Stimulated activated CD8-positive, alpha-beta memory T cell treated with anti-CD3 and anti-CD28 coated beads, Interleukin-4, amount 100 ng/mL, for 48 hours (primary cell): ENCODE measurements at regions not wholly inside any gene's neighbourhood (a gene's known extent, or its start where the extent isn't known, plus 50 kb on each side); places are given as distances from the start of the nearest gene placed in this dataset.
"Not testable (repeated sequence)": the region's sequence is repeated elsewhere in the genome, so short reads cannot be mapped to it uniquely, and the experiment has no call there.

Experiments used
- DNase-seq: peaks from one replicate; pipeline ENCODE4 v3.0.0-alpha.2; 2020

GRCh38 chr4:131741836-131742235 is 1407.3 kb upstream of the PCDH10 start:
- not testable (repeated sequence) for DNase-seq

GRCh38 chr4:131742536-131743205 is 1406.4 kb upstream of the PCDH10 start:
- not testable (repeated sequence) for DNase-seq

- not testable (repeated sequence) for DNase-seq
These were observed 1405.7 kb upstream of the PCDH10 start for GRCh38 chr4:131743348-131743747.

- not testable (repeated sequence) for DNase-seq
These were observed 1401.9 kb upstream of the PCDH10 start for GRCh38 chr4:131747203-131747602.

- not testable (repeated sequence) for DNase-seq
These were observed 1399.9 kb upstream of the PCDH10 start for GRCh38 chr4:131749224-131749623.

- DNase-seq, result not testable (repeated sequence)
These were observed 1399.1 kb upstream of the PCDH10 start for GRCh38 chr4:131750006-131750405.

- DNase-seq, result peak; percentile 25
These were observed 1398.6 kb upstream of the PCDH10 start for GRCh38 chr4:131750469-131750868.

- not testable (repeated sequence) for DNase-seq
These were observed 1386.9 kb upstream of the PCDH10 start for GRCh38 chr4:131762234-131762633.

GRCh38 chr4:131764730-131765129 is 1384.4 kb upstream of the PCDH10 start:
- DNase-seq, result no peak

- not testable (repeated sequence) for DNase-seq
These were observed 1374.7 kb upstream of the PCDH10 start for GRCh38 chr4:131774382-131774781.

GRCh38 chr4:131810565-131810964 is 1338.5 kb upstream of the PCDH10 start:
- DNase-seq, result not testable (repeated sequence)
